Mucosa of gallbladder (tissue), 1 donor: ENCODE measurements at regions not wholly inside any gene's neighbourhood (a gene's known extent, or its start where the extent isn't known, plus 50 kb on each side); places are given as distances from the start of the nearest gene placed in this dataset.

Experiments used
- DNase-seq: peaks from one replicate; pipeline ENCODE4 v3.0.0-alpha.2; 2020; ENCODE audit warnings: low spot score
- donor health status: DM: no; HTN: no; CAD: no.

DNA sequence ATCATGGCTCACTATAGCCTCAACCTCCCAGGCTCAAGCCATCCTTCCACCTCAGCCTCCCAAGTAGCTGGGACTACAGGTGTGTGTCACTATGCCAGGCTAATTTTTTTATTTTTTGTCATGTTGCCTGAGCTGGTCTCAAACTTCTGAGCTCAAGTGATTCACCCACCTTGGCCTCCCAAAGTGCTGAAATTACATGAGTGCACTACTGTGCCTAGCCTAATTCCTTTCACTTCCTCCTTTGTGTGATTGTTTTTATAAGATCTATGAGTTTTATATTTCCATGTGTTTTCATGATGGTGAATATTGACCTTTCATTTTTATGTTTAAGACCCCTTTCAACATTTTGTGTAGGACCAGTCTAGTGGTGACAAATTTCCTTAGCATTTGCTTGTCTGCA is 55.2 kb upstream of the IL12B start:
- no peak for DNase-seq

DNA sequence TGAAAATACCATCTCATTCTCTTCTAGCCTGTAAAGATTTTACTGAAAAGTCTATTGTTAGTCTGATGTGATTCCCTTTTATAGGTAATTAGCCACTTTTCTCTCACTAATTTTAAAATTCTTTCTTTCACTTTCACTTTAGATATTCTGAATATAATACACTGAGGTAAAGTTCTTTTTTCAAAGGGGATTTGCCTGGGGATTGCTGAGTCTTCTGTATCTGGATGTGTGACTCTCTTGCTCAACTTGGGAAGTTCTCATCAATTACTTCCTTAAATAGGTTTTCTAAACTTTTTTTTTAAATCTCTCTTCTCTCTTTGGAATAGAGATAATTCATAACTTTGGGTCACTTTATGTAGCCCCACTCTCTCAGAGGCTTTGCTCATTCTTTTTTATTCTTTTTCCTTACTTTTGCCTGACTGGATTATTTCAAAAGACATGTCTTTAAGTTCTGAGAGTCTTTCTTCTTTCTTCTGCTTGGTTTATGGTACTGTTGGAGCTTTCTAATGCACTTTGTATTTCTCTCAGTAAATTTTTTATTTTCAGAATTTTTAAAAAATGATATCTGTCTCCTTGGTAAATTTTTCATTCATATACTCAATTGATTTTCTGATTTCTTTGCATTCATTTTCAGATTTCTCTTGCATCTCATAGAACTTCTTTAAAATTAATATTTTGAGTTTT is 55.9 kb upstream of the IL12B start:
- no peak for DNase-seq

DNA sequence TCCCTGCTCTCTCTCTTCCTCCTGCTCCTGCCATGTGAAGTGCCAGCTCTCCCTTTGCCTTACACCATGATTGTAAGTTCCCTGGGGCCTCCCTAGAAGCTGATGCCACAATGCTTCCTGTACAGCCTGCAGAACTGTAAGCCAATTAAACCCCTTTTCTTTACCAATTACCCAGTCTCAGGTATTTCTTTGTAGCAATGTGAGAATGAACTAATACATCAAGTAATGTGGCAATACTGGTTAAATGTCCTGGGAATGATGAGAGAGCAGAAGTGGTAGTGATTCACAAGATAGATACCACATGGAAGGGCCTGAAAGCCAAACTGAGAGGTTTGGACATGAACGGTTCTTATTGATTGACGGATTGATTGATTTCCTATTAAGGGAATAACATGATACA is 62.6 kb upstream of the IL12B start:
- DNase-seq: no peak

DNA sequence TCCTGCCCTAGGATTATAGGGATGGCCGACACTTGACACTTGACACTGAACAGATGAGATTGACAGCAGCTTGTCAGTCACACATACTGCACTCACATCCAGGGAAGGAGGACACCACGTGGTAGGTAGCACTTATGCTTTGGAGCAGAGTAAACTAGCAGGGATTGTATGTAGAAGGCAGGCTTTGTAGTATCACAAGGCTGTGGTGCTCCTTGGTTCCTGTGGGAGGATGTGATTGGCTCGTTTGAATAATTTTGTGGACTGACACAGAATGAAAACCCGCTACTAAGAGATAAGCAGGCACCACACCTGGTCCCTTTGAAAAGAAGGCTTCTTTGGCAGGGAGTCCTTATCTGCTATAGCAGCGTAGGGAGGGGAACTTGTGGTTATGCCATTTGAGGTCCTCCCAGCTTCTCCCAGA is 63.6 kb upstream of the IL12B start:
- no peak for DNase-seq

- DNase-seq: no peak
These were observed 64.9 kb upstream of the IL12B start for GRCh38 chr5:159395202-159395601.

- no peak for DNase-seq
These were observed 68.6 kb upstream of the IL12B start for GRCh38 chr5:159398936-159399335.

GRCh38 chr5:159400476-159400875 is 70.2 kb upstream of the IL12B start:
- DNase-seq: no peak

GRCh38 chr5:159402311-159402710 is 72.0 kb upstream of the IL12B start:
- no peak for DNase-seq

- DNase-seq: no peak
These were observed 72.6 kb upstream of the IL12B start for GRCh38 chr5:159402856-159403255.

- no peak for DNase-seq
These were observed 73.8 kb upstream of the IL12B start for GRCh38 chr5:159403906-159404681.

DNA sequence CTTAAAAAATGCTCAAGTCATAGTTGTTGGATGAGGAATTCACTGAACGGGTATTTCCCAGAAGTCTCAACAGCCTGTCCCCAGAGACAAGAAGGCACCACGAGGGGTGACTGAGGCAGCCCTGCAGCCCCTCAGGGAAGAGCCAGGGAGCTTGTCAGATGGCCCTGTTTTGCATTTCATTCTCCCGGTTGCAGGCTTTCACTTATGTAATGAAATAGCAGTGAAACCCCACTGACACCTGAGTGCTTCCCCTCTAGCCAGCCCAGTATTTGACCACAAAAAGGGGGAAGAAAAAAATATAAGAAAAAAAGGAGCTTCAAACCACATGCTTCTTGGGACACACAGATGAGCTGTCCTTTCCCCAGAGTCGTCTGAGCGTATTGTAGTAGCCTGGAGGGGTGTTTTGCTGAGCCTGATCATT is 75.3 kb upstream of the IL12B start:
- no peak for DNase-seq

DNA sequence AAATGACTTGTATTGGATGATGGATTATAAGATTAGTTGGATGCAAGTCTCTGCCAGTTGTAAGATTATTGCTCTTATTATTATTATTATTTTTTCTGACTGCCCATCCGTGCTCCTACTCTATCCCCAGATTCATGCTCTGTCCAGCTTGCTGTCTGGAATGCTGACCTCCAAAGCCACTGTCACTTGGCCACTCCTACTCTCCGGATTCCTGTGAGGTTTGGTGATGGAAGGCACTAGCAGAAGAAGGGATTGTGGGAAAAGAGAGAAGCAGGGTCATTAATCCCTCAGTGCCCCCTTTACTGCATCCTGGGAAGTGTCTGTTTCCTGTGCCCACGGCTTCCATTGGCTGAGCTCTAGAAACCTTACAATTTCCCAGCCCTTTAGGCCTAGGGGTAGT is 76.3 kb upstream of the IL12B start:
- no peak for DNase-seq

DNA sequence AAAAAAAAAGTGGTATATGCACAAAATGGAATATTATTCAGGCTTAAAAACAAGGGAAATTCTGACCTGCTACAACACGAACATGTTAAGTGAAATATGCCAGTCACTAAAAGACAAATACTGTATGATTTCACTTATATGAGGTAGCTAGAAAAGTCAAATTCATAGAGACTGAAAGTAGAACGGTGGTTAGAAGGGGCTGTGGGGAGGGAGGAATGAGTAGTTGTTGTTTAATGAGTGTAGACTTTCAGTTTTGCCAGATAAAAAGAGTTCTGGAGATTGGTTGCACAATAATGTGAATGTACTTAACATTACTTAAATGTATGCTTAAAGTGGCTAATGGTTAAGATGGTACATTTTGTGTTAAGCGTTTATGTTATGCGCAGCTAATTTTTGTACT is 79.5 kb upstream of the IL12B start:
- DNase-seq: no peak

- no peak for DNase-seq
These were observed 80.2 kb upstream of the IL12B start for GRCh38 chr5:159410480-159410879.

GRCh38 chr5:159411115-159411514 is 80.8 kb upstream of the IL12B start:
- no peak for DNase-seq

GRCh38 chr5:159412284-159413046 is 82.2 kb upstream of the IL12B start:
- peak; percentile 16 for DNase-seq

DNA sequence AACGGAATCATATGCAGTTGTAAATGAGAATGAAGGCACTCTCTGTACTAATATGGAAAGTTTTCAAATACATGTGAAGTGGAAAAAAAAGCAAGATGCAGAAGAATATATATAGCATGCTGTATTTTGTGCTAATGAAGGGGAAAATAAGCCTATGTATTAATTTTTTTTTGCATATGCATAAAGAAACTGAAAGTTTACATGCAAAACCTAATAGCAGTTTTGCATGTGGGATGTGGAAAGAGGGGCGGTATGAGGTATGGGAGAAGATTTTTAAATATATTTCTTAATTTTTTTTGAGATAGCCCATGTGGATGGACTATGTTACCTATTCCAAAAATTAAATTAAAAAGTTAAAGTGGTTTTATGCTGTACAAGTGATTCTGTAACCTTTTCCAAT is 83.7 kb upstream of the IL12B start:
- no peak for DNase-seq

GRCh38 chr5:159415301-159415937 is 85.1 kb upstream of the IL12B start:
- DNase-seq: no peak

- DNase-seq: no peak
These were observed 86.2 kb upstream of the IL12B start for GRCh38 chr5:159416438-159416837.

DNA sequence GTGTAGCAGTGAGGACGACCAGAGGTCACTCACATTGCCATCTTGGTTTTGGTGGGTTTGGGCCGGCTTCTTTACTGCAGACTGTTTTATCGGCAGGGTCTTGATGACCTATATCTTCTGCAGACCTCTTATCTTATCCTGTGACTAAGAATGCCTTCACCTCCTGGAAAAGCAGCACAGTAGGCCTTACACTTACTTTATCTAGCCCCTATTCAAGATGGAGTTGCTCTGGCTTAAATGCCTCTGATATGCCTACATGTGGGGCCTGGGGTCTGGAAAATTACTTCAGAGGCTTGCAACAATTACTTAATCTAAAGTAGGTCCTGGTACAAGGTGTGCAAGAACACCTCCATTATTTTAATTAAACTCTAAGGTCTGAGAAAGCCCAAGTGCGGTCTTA is 86.9 kb upstream of the IL12B start:
- no peak for DNase-seq

- no peak for DNase-seq
These were observed 89.3 kb upstream of the IL12B start for GRCh38 chr5:159419576-159419975.

GRCh38 chr5:159420940-159421339 is 90.7 kb upstream of the IL12B start:
- DNase-seq: no peak
